NCI-H128 (cell line): ENCODE measurements at regions not wholly inside any gene's neighbourhood (a gene's known extent, or its start where the extent isn't known, plus 50 kb on each side); places are given as distances from the start of the nearest gene placed in this dataset.
"Not testable (repeated sequence)": the region's sequence is repeated elsewhere in the genome, so short reads cannot be mapped to it uniquely, and the experiment has no call there.

ENCODE experiments used
- DNase-seq: peaks from one replicate; lab custom pipeline; 2025; ENCODE audit not compliant: unreplicated experiment; lab: John Stamatoyannopoulos, UW

GRCh38 chr12:31906557-31907301 is 52.5 kb upstream of the RESF1 start:
- DNase-seq = no peak

- no peak for DNase-seq
These were observed 56.2 kb upstream of the RESF1 start for GRCh38 chr12:31903025-31903424.

GRCh38 chr12:31900271-31900670 is 58.9 kb upstream of the RESF1 start:
- no peak for DNase-seq

GRCh38 chr12:31899109-31899508 is 60.1 kb upstream of the RESF1 start:
- DNase-seq = no peak

DNA sequence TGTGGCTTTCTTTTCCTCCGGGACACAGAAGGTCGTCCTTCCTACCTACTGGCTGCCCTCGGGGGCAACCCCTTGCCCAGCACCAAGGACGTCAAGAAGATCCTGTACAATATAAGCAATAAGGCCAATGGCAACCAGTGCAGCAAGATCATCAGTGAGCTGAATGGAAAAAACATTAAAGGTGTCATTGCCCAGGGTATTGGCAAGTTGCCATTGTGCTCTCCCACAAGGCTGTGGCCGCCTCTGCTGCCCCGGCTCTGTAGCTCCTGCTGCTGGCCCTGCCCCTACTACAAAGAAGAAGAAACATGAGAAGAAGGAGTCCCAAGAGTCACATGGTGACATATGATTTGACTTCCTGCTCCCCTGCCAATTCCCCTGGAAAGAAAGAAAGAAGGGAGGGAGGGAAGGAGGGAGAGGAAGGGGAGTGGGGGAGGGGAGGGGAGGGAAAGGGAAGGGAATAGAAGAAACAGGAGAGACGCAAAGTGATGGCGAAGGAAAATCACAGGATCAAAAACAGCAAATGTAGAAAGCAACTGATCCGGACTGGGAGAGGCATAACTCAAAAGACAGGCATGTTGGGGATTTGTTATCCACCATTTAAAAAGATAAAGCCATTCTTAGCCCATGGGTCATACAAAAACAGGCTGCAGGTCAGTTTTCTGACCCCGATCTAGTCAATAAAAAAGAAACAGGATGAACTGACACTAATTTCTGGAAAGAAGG is 61.3 kb upstream of the RESF1 start:
- peak; percentile 6 for DNase-seq

DNA sequence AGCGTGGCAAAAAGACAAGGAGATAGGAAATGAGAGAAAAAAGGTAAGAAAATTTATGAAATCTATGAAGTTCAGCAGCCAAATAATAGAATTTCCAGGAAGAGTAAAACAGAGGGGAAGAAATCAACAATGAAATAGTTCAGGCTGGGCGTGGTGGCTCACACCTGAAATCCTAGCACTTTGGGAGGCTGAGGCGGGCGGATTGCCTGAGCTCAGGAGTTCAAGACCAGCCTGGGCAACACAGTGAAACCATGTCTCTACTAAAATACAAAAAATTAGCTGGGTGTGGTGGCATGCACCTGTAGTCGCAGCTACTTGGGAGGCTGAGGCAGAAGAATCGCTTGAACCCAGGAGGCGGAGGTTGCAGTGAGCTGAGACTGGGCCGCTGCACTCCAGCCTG is 62.1 kb upstream of the RESF1 start:
- DNase-seq = not testable (repeated sequence)

- DNase-seq = no peak
These were observed 62.6 kb upstream of the RESF1 start for GRCh38 chr12:31896514-31897039.

GRCh38 chr12:31895449-31896150 is 63.6 kb upstream of the RESF1 start:
- DNase-seq = no peak

DNA sequence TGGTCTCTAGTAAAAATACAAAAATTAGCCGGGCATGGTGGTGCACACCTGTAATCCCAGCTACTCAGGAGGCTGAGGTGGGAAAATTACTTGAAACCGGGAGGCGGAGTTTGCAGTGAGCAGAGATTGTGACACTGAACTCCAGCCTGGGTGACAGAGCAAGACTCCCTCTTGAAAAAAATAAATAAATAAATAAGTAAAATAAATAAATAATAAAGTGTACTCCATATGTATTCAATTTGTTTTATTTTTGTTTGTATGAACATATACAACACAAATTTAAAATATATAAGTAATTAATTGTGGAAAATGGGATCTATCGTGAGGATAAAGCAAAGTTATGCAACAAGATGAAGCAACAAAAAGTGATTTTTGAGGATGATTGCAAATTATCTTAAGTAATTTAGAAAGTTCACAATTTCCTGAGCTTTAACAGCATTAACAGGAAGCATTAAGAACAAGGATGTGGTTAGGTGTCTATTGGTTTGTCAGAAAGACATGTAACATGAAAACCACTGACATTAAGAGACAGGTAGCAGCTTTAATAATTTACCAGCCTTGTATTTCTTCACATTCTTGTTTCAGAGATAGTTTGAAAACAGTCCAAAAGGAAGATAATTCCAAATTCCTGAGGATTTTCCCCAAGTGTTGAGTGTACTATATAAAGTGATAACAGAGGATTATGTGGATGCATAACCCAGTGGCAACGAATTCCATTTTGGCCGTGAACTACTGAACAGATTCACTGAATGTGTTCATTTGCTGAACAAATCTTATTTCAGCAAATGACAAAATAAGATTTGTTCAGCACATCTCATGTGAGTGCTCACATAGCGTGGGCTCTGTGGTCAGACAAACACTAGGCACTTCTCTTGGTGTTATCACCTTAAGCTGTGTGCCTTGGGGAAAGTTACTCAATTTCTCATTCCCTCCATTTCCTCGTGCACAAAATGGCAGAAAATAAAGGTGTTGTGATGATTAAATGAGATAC is 68.6 kb upstream of the RESF1 start:
- DNase-seq = no peak

DNA sequence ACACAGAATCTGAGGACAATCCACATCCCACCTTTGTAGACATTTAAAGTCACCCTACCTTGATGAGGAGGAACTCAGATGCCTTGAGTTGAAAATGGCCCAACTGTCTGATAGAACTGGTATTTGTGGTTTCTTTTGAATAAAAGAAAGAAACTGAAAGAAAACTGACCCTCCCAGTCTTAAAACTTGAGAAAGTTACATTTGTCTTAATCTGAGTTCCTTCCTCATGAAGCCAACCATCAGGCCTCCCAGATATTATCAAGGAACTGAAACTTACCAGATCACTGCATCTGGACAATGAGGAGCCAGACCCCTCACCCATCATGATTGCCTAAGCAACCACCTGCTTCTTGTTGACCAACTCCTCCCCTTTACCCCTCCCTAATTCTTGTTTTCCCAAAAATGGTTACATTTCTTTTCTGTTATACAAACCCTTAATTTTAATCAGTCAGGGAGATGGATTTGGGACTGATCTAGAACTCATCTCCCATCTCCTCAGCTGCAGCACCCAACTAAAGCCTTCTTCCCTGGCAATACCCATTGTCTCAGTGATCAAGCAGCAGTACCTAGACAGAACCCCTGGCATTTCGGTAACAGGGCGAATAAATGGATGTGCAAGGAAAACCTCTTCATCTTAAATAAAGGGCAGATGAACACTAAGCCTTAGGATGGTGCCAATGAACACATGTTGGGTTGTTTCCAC is 72.0 kb upstream of the RESF1 start:
- no peak for DNase-seq

- not testable (repeated sequence) for DNase-seq
These were observed 76.5 kb upstream of the RESF1 start for GRCh38 chr12:31882682-31883081.

GRCh38 chr12:31880340-31880739 is 78.9 kb upstream of the RESF1 start:
- no peak for DNase-seq

DNA sequence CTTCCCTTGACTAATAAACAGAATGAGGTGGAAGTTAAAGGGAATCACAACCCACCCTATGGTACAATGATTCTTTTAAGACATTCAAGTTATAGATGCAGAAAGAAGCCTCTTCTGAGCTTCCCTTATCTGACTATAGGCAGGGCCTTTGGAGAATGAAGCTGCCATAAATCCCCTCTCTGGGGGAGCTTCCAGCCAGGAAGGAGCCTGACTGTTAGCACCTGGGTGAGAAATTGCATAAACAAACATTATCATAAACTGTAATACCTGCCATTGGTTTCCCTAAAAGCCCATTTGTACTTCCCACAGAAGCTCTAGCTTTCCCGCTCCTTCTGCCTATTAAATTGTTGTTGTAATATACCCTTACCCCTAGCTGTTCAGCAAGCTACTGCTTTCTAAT is 81.3 kb upstream of the RESF1 start:
- no peak for DNase-seq

DNA sequence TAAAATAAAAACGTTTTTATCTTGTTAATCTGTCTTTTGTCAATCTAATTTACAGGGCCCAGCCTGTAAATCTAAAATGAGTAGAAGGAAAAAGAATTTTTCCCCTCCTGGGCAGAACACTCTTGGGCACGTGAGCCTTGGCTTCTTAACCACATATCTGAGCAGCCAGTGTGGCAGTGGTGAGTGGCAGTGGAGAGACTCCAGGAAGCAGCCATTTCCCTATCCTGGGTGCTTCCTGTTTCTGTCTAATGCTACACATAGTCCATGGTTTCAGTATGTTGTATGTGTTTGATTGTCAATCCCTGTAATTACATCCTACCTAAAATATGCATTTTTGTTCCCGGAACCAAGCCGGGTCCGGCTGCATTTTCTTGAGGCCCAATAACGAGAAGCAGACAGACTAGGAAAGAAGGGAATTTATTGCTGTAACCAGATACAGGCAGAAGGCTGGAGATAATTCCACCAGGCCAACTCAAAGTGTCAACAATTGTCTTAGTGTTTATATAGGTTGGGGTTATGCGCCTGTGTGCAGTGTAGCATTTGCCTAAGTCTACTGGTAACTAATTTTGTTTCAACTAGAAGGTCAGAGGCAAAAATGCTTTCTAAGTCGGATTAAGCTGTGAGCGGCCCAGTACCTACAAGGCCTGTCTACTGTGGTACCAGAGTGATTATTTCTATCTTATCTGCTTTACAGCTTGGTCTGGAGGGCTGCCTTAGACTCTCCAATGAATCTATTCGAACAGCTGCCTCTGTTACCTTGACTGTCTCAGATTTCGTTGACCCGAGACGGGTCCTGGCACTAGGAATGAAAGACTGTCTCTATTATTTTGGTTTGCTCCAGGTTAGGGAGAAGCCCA is 82.4 kb upstream of the RESF1 start:
- DNase-seq = no peak

GRCh38 chr12:31875609-31875964 is 83.6 kb upstream of the RESF1 start:
- DNase-seq = no peak

- no peak for DNase-seq
These were observed 84.1 kb upstream of the RESF1 start for GRCh38 chr12:31874961-31875608.

DNA sequence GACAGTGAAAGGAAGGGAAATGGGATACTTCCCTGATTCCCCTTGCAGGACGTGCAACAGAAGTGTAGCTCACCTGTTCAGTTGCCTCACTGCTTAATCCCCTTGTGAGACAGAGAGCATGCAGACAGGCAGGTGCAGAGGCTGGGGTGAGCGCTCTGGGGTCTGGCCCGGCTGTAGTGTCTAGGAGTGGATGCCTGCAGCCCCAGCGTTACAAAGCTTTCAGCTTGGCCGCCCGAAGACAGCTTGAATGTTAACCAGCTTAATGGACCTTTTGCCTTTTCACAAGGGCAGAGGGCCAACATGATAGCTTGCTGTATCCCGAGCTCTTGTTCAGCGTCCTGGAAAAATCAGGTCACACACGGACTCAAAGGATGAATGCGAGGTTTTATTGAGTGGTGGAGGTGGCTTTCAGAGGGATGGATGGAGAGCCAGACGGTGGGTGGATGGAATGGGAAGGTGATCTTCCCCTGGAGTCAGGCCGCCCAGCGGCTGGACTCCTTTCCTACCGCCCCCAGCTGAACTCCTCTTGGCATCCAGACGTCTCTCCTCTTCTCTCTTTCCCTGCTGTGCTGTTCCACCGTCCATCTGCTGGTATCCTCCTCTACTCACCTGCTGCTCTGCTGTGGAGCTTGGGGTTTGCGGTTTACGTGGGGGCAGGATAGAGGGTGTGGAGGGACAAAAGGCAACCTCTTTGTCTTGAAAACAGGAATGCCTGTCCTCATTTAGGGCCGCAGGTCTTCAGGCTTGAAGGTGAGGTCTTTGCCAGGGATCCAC is 86.2 kb upstream of the RESF1 start:
- no peak for DNase-seq

GRCh38 chr12:31869972-31870371 is 89.2 kb upstream of the RESF1 start:
- no peak for DNase-seq
